Peyer's patch (tissue), 4 donors: ENCODE measurements at regions not wholly inside any gene's neighbourhood (a gene's known extent, or its start where the extent isn't known, plus 50 kb on each side); places are given as distances from the start of the nearest gene placed in this dataset.

Experiments used
- DNase-seq, 3 donors: peaks; one replicate each; pipeline ENCODE4 v3.0.0-alpha.2; 2017 to 2019
- H3K27ac ChIP-seq, 4 donors: fragments of 200-600 bp; sonication (generic); one replicate each; pipeline ENCODE4 v1.5.1; 2016 to 2019
- H3K27me3 ChIP-seq, 2 donors: fragments of 200-600 bp; sonication (generic); one replicate each; pipeline ENCODE4 v1.5.1; 2019
- H3K36me3 ChIP-seq, 3 donors: fragments of 200-600 bp; sonication (generic); one replicate each; pipeline ENCODE4 v1.5.1; 2016 to 2019
- H3K4me1 ChIP-seq, 4 donors: fragments of 200-600 bp; sonication (generic); one replicate each; pipeline ENCODE4 v1.5.1; 2016 to 2019
- H3K4me3 ChIP-seq, 4 donors: fragments of 200-600 bp; sonication (generic); 1 replicate in 3 of 4; 2 replicates in 1 of 4; pipeline ENCODE4 v1.5.1; 2016 to 2019; ENCODE audit warnings: mild to moderate bottlenecking in 1 of 4
- H3K9me3 ChIP-seq, 4 donors: fragments of 200-600 bp; sonication (generic); one replicate each; pipeline ENCODE4 v1.5.1; 2016 to 2019; ENCODE audit warnings: mild to moderate bottlenecking in 1 of 4
- POLR2A ChIP-seq, 2 donors: fragments of 450-650 bp; IDR thresholded peaks; one replicate each; pipeline ENCODE4 v1.5.1; 2017; ENCODE audit warnings: antibody characterized with exemption in 2 of 2, mild to moderate bottlenecking in 2 of 2, moderate library complexity in 2 of 2
- TF ChIP-seq, protein P1 (sequence below), 6 experiments: fragments of 450-650 bp in 4 of 6; fragments of 200-600 bp in 2 of 6; sonication (generic) in 1 of 6; IDR thresholded peaks; one replicate each; pipeline ENCODE4 v1.5.1; 2017 to 2019; ENCODE audit warnings: antibody characterized with exemption in 6 of 6, mild to moderate bottlenecking in 3 of 6, moderate library complexity in 1 of 6

DNA sequence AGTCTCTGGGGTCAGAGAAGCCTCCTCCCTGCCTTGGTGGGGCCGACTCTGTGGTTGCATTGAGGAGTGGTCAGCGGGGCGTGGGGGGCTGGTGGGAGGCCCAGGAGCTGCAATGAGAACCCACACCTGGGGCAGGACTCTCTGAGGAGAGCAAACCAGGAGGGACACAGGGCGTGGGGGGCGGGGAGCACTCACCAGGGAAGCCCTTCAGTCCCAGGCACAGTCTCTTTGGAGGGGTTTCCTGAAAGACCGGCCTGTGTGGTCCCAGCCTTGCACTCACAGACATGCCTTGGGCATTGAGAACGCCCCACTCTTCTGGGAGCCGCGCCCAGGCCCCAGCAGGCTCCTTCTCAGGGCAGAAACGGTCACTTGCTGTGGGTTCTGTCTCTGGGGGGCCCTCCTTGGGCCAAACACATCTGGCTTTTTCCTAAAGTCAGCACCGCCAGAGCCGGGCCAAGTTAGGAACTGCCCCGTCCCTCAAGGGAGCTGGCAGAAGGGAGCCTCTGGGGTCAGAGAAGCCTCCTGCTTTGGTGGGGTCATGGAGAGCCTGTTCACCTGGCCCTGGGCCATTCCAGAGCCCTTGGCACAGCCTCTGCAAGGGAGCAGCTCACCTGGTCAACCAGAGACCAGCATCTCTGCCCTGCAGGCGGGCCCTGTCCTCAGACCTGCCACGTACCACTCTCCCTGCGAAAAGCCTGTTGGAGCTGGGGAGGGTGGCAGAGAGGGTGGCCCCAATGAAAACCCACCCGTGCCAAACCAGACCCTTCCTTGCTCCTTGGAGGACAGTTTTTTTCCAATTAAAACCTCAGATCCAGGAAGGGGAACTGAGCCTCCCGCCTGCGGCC is 59.9 kb upstream of the TTC34 start:
- no peak overlapping the region for H3K27ac ChIP-seq
- no peaks in the 10 kb centered on the region for H3K9me3 ChIP-seq
- no peaks in the 10 kb centered on the region for H3K4me1 ChIP-seq
- no peaks in the 10 kb centered on the region for H3K27me3 ChIP-seq
- H3K36me3 ChIP-seq, result no peaks in the 10 kb centered on the region
- no peak overlapping the region for H3K4me3 ChIP-seq
- TF ChIP-seq, protein P1, sequence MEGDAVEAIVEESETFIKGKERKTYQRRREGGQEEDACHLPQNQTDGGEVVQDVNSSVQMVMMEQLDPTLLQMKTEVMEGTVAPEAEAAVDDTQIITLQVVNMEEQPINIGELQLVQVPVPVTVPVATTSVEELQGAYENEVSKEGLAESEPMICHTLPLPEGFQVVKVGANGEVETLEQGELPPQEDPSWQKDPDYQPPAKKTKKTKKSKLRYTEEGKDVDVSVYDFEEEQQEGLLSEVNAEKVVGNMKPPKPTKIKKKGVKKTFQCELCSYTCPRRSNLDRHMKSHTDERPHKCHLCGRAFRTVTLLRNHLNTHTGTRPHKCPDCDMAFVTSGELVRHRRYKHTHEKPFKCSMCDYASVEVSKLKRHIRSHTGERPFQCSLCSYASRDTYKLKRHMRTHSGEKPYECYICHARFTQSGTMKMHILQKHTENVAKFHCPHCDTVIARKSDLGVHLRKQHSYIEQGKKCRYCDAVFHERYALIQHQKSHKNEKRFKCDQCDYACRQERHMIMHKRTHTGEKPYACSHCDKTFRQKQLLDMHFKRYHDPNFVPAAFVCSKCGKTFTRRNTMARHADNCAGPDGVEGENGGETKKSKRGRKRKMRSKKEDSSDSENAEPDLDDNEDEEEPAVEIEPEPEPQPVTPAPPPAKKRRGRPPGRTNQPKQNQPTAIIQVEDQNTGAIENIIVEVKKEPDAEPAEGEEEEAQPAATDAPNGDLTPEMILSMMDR (IDR thresholded peaks at IDR 0.05), result no peak
- no peak for TF ChIP-seq POLR2A (IDR thresholded peaks at IDR 0.05)
- DNase-seq, result no peak

DNA sequence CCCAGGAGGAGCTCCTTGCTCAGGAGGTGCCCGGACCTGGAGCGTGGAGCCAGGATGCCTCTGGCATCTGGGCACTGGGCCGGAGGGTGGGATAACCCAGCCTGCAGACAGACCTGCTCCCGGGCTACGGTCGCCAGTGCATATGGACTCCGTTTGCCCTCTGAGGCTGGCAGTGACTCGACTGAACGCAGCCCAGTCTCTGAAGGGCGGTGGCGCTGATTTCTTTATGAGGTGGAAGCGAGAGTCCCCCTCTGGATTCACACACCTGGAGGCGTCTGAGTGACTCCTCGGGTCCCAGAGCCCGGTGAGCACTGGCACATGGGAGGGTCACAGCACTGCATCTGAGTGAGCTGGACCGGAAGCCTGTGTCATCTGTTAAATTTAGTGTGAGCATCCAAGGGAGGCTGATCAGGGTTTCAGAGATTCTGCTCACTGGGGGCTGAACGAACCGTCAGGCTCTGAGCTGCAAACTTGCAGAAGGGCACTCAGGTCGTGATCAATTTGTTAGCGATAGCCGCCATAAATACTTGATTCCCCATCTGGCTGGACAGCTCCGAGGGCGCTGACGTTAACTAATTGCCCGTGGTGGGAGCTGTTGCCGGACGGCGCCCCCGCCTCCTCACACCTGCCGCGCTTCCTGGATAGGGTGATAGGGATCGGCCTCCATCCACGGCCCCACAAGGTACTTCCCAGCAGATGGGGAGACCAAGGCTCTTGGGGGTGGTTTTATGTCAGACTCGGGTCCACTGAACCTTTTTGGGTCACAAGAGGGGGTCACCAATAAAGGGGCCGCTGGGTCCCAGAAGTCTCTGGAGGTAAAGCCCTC is 60.7 kb upstream of the TTC34 start:
- TF ChIP-seq, protein P1 (IDR thresholded peaks at IDR 0.05), result no peak
- TF ChIP-seq POLR2A (IDR thresholded peaks at IDR 0.05), result no peak
- Histone ChIP-seq H3K4me1 (no peaks in the 10 kb centered on the region), H3K4me3 (no peak overlapping the region), H3K9me3 (no peaks in the 10 kb centered on the region), H3K36me3 (no peaks in the 10 kb centered on the region), H3K27me3 (no peaks in the 10 kb centered on the region), H3K27ac (no peak overlapping the region)
- no peak for DNase-seq

DNA sequence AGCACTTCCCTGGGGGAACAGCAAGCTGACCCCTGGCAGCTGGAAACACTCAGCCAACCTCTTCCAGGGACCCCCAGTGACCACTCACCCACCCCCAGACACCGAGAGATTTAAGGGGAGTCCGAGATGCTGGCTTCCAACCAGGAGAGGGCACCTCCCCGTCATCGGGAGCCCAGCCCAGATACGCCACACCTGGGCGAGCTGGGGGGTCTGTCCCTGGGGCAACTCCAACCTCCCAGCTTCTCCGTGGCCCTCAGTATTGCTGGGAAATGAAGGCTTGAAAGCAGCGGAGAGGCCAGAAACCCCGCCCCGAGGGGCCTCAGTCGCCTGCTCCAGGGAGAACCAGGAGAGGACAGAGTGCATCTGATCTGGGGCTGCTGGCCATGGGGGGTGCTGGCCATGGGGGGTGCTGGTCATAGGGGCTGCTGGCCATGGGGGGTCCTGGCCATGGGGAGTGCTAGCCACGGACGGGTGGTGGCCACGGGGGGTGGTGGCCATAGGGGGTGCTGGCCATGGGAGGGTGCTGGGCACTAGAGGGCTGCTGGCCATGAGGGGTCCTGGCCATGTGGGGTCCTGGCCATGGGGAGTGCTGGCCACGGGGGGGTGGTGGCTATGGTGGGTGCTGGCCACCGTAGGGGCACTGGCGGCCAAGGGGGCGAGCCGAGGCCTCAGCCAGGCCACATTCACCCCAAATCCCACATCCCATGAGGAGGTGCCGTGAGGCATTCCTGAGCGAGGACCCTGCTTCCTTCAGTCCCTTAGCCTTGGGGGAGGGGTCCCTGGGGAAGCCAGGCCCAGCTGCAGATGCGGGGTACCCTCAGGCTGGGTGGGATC is 61.5 kb upstream of the TTC34 start:
- Histone ChIP-seq H3K27me3 (no peaks in the 10 kb centered on the region), H3K9me3 (no peaks in the 10 kb centered on the region), H3K27ac (no peak overlapping the region), H3K4me1 (no peaks in the 10 kb centered on the region), H3K4me3 (no peak overlapping the region), H3K36me3 (no peaks in the 10 kb centered on the region)
- TF ChIP-seq POLR2A (IDR thresholded peaks at IDR 0.05), result no peak
- no peak for DNase-seq

DNA sequence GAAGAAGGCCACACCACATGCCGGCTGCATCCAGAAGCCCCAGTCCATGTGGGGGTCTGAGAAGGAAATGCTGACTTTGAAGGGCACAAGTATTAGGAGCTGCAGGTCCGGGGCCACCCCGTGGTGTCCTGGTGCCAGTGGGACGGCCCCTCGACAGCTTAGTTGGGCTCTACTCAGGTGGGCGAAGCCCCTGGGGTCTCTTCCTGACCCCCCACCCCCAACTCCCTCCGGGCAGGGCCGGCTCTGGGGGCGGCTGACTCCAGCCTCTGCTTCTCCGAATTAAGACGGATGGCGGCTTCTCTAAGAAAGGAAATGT is 62.1 kb upstream of the TTC34 start:
- Histone ChIP-seq H3K4me3 (no peak overlapping the region), H3K9me3 (no peaks in the 10 kb centered on the region), H3K36me3 (no peaks in the 10 kb centered on the region), H3K27ac (no peak overlapping the region), H3K27me3 (no peaks in the 10 kb centered on the region), H3K4me1 (no peaks in the 10 kb centered on the region)
- DNase-seq, result no peak
- TF ChIP-seq, protein P1 (IDR thresholded peaks at IDR 0.05), result no peak
- TF ChIP-seq POLR2A (IDR thresholded peaks at IDR 0.05), result no peak

DNA sequence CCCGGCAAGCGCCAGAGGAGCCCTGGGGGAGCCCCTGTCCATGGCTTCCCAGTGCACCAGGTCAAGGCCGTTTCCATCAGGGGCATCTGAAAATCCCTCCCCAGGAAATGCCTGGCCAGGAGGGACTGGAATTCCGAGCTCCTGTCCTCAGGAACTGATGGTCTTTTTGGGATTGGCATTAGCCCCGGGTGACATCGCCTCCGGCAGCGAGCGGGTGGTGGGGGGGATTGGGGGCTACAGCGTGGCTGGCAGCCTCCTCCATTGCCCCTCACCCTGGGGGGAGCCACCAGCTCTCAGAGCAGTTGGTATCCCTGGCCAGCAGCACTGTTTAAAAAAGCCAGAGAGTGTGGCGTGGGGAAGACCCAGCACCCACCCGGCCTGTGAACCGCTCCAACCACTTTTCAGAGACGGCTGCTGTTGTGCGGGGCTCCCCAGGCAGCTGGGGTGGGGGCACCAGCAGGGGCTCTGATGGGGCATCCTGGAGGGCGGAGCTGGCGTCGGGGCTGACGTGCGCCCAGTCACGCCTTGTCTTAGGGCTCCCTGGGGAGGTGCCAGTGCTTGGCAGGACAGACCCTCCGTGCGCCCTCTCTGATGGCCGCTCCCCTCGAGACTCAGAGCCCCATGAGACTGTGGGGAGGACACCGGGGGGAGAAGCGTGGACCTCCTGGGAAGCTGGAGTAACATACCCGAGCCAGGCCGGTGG is 62.9 kb upstream of the TTC34 start:
- H3K27me3 ChIP-seq, result no peaks in the 10 kb centered on the region
- H3K4me3 ChIP-seq, result no peak overlapping the region
- no peak overlapping the region for H3K27ac ChIP-seq
- DNase-seq, result no peak
- H3K9me3 ChIP-seq, result no peaks in the 10 kb centered on the region
- no peaks in the 10 kb centered on the region for H3K4me1 ChIP-seq
- TF ChIP-seq POLR2A (IDR thresholded peaks at IDR 0.05), result no peak
- TF ChIP-seq, protein P1 (IDR thresholded peaks at IDR 0.05), result no peak
- H3K36me3 ChIP-seq, result no peaks in the 10 kb centered on the region
